Neural crest cell (in vitro differentiated cells): ENCODE measurements at regions not wholly inside any gene's neighbourhood (a gene's known extent, or its start where the extent isn't known, plus 50 kb on each side); places are given as distances from the start of the nearest gene placed in this dataset.

Source experiments
- DNase-seq: peaks from one replicate; pipeline ENCODE4 v3.0.0; 2021; ENCODE audit warnings: low read depth, mixed read lengths, low spot score
- H3K27ac Mint-ChIP-seq: one replicate; pipeline ENCODE4 v1.8.0; 2021; ENCODE audit warnings: mild to moderate bottlenecking, mixed read lengths; ENCODE audit not compliant: unreplicated experiment
- H3K27me3 Mint-ChIP-seq: 2 replicates; pipeline ENCODE4 v1.8.0; 2021; ENCODE audit warnings: low read depth, mild to moderate bottlenecking, mixed read lengths
- H3K36me3 Mint-ChIP-seq: 2 replicates; pipeline ENCODE4 v1.8.0; 2021; ENCODE audit warnings: low read depth, mild to moderate bottlenecking, mixed read lengths
- H3K4me1 Mint-ChIP-seq: 2 replicates; pipeline ENCODE4 v1.8.0; 2021; ENCODE audit warnings: mixed read lengths
- H3K4me3 Mint-ChIP-seq: one replicate; pipeline ENCODE4 v1.8.0; 2021; ENCODE audit warnings: mild to moderate bottlenecking, mixed read lengths
- H3K9me3 Mint-ChIP-seq: 2 replicates; pipeline ENCODE4 v1.8.0; 2021; ENCODE audit warnings: mixed read lengths
- TF ChIP-seq, protein P1 (sequence below): fragments of 200-600 bp; sonication (generic); conservative IDR thresholded peaks from 2 replicates; pipeline ENCODE4 v1.5.0; 2021; ENCODE audit warnings: antibody characterized with exemption, mild to moderate bottlenecking

DNA sequence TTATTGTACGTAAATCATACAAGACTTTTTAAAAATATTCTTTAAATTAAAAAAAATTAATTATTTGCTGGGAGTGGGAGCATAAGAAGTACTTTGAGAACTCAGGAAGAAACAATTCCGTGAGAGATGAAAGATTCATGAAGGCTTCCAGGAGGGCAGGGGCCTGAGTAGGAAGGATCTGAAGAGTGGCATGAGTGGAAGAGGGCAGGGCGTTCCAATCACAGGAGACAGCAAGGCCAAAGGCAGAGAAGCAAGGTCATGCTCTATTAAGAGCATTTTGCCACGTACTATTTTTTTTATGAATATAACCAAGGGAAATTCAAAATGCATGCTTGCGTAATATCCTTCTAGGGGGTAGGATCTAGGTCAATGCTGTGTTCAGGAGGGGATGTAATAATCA, 265.5 kb downstream of the ZNF608 start:
- peaks cover 22% of the 10 kb centered on the region for H3K9me3 Mint-ChIP-seq
- H3K36me3 Mint-ChIP-seq: peaks cover 15% of the 10 kb centered on the region
- H3K4me1 Mint-ChIP-seq: peaks cover 34% of the 10 kb centered on the region
- DNase-seq: no peak
- no peak overlapping the region for H3K27ac Mint-ChIP-seq
- H3K4me3 Mint-ChIP-seq: no peak overlapping the region
- H3K27me3 Mint-ChIP-seq: no peaks in the 10 kb centered on the region
- TF ChIP-seq, protein P1, sequence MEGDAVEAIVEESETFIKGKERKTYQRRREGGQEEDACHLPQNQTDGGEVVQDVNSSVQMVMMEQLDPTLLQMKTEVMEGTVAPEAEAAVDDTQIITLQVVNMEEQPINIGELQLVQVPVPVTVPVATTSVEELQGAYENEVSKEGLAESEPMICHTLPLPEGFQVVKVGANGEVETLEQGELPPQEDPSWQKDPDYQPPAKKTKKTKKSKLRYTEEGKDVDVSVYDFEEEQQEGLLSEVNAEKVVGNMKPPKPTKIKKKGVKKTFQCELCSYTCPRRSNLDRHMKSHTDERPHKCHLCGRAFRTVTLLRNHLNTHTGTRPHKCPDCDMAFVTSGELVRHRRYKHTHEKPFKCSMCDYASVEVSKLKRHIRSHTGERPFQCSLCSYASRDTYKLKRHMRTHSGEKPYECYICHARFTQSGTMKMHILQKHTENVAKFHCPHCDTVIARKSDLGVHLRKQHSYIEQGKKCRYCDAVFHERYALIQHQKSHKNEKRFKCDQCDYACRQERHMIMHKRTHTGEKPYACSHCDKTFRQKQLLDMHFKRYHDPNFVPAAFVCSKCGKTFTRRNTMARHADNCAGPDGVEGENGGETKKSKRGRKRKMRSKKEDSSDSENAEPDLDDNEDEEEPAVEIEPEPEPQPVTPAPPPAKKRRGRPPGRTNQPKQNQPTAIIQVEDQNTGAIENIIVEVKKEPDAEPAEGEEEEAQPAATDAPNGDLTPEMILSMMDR: no peak

DNA sequence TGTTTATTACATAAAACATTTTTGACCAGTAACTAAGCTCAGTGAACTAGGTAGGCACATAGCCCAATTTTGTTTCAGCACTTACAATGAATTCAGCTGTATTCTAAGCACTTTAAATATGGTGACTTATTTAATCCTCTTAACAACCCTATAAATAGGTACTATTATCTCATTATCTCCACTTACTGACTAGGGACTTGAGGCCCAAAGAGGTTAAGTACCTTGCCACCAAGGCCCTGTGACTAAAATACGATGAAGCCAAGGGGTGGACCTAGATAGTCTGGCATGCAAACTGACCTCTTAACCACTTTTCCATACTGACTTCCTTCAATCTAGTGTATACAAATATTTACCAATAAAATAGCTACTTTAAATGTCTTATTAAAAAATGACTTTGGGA, 266.4 kb downstream of the ZNF608 start:
- H3K27me3 Mint-ChIP-seq: no peaks in the 10 kb centered on the region
- DNase-seq: no peak
- H3K9me3 Mint-ChIP-seq: peaks cover 15% of the 10 kb centered on the region
- no peak overlapping the region for H3K4me3 Mint-ChIP-seq
- TF ChIP-seq, protein P1: no peak
- H3K36me3 Mint-ChIP-seq: peaks cover 7% of the 10 kb centered on the region
- no peak overlapping the region for H3K27ac Mint-ChIP-seq
- peaks cover 34% of the 10 kb centered on the region for H3K4me1 Mint-ChIP-seq

DNA sequence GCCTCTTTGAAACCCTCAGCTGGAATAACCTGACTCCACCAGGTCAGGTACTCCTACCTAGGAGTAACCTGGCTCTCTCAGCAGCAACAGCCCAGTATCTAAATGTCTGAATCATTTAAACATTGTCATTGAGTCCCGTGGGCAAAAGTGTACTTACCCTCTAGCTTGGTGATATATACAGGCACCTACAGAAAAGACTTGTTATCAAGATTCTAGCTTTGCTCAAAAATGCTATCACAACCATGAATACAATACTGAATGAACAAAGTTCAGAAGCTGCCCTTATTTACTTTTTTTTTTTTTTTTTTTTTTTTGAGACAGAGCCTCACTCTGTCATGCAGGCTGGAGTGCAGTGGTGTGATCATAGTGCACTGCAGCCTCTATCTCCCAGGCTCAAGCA, 268.2 kb downstream of the ZNF608 start:
- Mint-ChIP-seq H3K36me3 (peaks cover 5% of the 10 kb centered on the region), H3K4me1 (peaks cover 32% of the 10 kb centered on the region), H3K9me3 (peaks cover 13% of the 10 kb centered on the region), H3K27me3 (no peaks in the 10 kb centered on the region), H3K4me3 (no peak overlapping the region), H3K27ac (no peak overlapping the region)
- DNase-seq: no peak
- TF ChIP-seq, protein P1: no peak

DNA sequence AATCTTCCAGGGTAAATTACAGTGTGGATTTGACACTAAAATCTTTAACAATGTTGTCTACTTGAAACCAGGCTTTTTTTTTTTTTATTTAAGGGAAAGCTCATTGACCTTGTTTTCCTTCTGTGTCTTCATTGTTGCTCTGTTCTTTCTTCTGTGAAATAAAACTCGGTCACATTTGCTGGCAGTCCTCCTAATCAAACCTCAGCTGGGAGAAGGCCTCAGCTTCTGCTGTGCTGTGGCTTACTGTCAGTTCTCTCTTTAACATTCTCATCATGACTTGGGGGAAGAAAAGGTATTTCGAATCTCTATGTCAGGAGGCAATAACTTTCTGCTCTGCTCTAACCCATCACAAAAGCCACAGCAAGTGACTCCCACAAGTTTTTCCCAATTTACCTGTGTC, 268.9 kb downstream of the ZNF608 start:
- Mint-ChIP-seq H3K36me3 (peaks cover 3% of the 10 kb centered on the region), H3K9me3 (peaks cover 10% of the 10 kb centered on the region), H3K4me1 (peaks cover 36% of the 10 kb centered on the region), H3K27ac (no peak overlapping the region), H3K4me3 (no peak overlapping the region), H3K27me3 (no peaks in the 10 kb centered on the region)
- TF ChIP-seq, protein P1: no peak
- DNase-seq: no peak

DNA sequence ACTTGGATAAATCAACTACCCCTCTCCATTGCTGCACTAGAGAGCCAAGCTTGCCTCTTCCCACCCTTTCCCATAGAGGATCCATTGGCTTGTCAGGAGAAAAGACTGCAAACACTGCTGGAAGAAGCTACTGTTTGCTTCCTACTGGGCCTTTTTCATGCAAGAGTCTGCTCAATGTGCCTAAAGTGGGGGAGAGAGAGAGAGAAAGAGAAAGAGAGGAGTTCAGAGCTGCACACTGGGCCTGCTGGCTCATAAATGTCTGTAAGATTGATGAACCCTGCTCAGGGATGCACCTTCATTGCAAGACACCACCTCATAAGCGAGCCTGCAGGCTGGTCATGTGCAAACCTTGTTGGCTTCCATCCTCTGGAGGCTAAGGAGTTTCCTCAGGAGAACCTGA, 269.4 kb downstream of the ZNF608 start:
- peaks cover 38% of the 10 kb centered on the region for H3K4me1 Mint-ChIP-seq
- H3K36me3 Mint-ChIP-seq: peaks cover 3% of the 10 kb centered on the region
- no peak for DNase-seq
- H3K27me3 Mint-ChIP-seq: no peaks in the 10 kb centered on the region
- TF ChIP-seq, protein P1: no peak
- peaks cover 7% of the 10 kb centered on the region for H3K9me3 Mint-ChIP-seq
- no peak overlapping the region for H3K4me3 Mint-ChIP-seq
- peak overlapping the region; percentile 74 for H3K27ac Mint-ChIP-seq
